ENCODE measurements at regions not wholly inside any gene's neighbourhood (a gene's known extent, or its start where the extent isn't known, plus 50 kb on each side); places are given as distances from the start of the nearest gene placed in this dataset.

- TF ChIP-seq SUZ12 (IDR thresholded peaks at IDR 0.05; ENCODE audit: extremely low read depth, insufficient read depth, insufficient read length) = no peak
- TF ChIP-seq ZNF274 (IDR thresholded peaks at IDR 0.05; ENCODE audit: low read depth, low read length) = no peak
- TF ChIP-seq YY1 (IDR thresholded peaks at IDR 0.05; ENCODE audit: insufficient read depth, insufficient read length) = no peak
- Histone ChIP-seq H3K36me3 (ENCODE audit: insufficient read depth, insufficient read length, low read length) (no peaks in the 10 kb centered on the region), H3K9me3 (ENCODE audit: insufficient read depth, low read length) (no peaks in the 10 kb centered on the region), H3K4me1 (ENCODE audit: insufficient read depth, insufficient read length) (no peaks in the 10 kb centered on the region), H3K9ac (ENCODE audit: insufficient read length, low read depth) (no peak overlapping the region), H3K27me3 (ENCODE audit: insufficient read depth, insufficient read length) (no peaks in the 10 kb centered on the region), H3K4me3 (ENCODE audit: insufficient read length, low read depth) (no peak overlapping the region)
- no peak for DNase-seq (ENCODE audit: low read depth, low spot score)
Measured at GRCh38 chr5:118711727-118712126, 276.6 kb downstream of the DTWD2 start.

DNA sequence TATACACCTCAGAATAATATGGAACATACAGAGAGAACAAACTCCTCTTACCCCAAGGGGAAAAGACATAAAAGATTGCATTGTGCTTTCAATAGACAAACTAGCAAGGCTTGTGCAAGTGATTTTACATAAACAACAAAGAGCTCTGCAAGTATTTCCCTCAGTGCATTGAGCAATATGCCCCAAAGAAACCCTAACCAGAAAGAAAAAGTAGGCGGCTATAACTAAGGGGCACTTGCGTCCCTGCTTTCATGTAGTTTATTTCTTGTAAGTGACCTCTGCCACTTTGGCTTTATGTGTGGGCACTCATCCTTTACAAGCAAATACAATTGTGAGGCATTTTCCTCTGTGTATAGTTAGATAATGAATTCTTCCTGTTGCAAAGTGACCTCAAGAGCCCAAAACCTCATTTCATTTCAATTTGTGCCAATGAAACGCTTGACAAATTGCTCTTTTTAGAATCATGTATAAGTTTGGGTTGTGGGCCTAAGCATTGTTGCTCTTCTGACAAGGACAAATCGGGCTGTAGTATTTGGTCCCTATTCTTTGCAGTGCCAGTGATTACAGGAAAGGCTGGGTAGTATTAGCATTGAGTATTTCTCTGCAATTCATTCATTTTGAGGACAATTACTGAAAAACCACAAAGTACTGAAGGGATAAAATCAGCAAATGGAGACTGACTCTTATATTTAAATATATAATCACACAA is 282.2 kb downstream of the DTWD2 start:
- H3K36me3 ChIP-seq (ENCODE audit: insufficient read depth, insufficient read length, low read length) = no peaks in the 10 kb centered on the region
- peaks cover 9% of the 10 kb centered on the region; the same call in 1 of the 2 replicates for H3K9me3 ChIP-seq (ENCODE audit: insufficient read depth, low read length)
- no peaks in the 10 kb centered on the region for H3K27me3 ChIP-seq (ENCODE audit: insufficient read depth, insufficient read length)
- no peaks in the 10 kb centered on the region for H3K4me1 ChIP-seq (ENCODE audit: insufficient read depth, insufficient read length)
- no peak overlapping the region for H3K9ac ChIP-seq (ENCODE audit: insufficient read length, low read depth)
- H3K4me3 ChIP-seq (ENCODE audit: insufficient read length, low read depth) = no peak overlapping the region
- TF ChIP-seq ZNF274 (IDR thresholded peaks at IDR 0.05; ENCODE audit: low read depth, low read length) (no peak), SUZ12 (IDR thresholded peaks at IDR 0.05; ENCODE audit: extremely low read depth, insufficient read depth, insufficient read length) (no peak), YY1 (IDR thresholded peaks at IDR 0.05; ENCODE audit: insufficient read depth, insufficient read length) (no peak)
- DNase-seq (ENCODE audit: low read depth, low spot score) = no peak

DNA sequence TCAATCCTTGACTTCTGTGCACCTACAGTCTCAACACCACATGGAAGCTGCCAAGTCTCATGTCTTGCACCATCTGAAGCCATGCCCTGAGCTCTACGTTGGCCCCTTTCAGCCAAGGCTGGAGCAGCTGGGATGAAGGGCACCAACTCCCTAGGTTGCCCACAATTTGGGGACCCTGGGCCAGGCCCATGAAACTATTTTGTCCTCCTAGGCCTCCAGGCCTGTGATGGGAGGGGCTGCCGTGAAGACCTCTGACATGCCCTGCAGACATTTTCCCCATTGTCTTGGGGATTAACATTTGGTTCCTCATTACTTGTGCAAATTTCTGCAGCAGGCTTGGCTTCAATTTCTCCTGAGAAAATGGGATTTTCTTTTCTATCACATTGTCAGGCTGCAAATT is 285.1 kb downstream of the DTWD2 start:
- peaks cover 9% of the 10 kb centered on the region; the same call in 1 of the 2 replicates for H3K9me3 ChIP-seq (ENCODE audit: insufficient read depth, low read length)
- no peak overlapping the region for H3K4me3 ChIP-seq (ENCODE audit: insufficient read length, low read depth)
- DNase-seq (ENCODE audit: low read depth, low spot score) = no peak
- no peak for TF ChIP-seq YY1 (IDR thresholded peaks at IDR 0.05; ENCODE audit: insufficient read depth, insufficient read length)
- TF ChIP-seq SUZ12 (IDR thresholded peaks at IDR 0.05; ENCODE audit: extremely low read depth, insufficient read depth, insufficient read length) = no peak
- TF ChIP-seq ZNF274 (IDR thresholded peaks at IDR 0.05; ENCODE audit: low read depth, low read length) = no peak
- no peaks in the 10 kb centered on the region for H3K27me3 ChIP-seq (ENCODE audit: insufficient read depth, insufficient read length)
- no peaks in the 10 kb centered on the region for H3K36me3 ChIP-seq (ENCODE audit: insufficient read depth, insufficient read length, low read length)
- H3K9ac ChIP-seq (ENCODE audit: insufficient read length, low read depth) = no peak overlapping the region
- H3K4me1 ChIP-seq (ENCODE audit: insufficient read depth, insufficient read length) = no peaks in the 10 kb centered on the region

DNA sequence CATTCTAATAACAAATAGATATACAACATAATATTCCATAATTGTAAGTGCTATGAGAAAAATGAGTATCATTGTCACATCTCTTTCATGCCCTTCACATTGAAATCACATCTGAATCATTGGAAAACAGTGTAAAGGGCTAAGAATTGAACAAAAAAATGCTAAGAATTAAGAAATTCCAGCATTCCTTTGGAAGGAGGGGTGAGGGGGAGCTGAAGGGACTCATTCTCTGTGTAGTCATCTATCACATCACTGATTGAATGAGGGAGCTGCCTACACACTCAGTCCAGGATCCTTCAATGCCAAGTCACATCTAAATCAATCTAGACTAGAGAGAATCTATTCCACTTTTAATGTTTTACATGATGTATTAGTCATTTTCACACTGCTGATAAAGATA is 286.6 kb downstream of the DTWD2 start:
- H3K9ac ChIP-seq (ENCODE audit: insufficient read length, low read depth) = no peak overlapping the region
- H3K4me3 ChIP-seq (ENCODE audit: insufficient read length, low read depth) = no peak overlapping the region
- DNase-seq (ENCODE audit: low read depth, low spot score) = no peak
- H3K36me3 ChIP-seq (ENCODE audit: insufficient read depth, insufficient read length, low read length) = no peaks in the 10 kb centered on the region
- H3K9me3 ChIP-seq (ENCODE audit: insufficient read depth, low read length) = peaks cover 9% of the 10 kb centered on the region; the same call in 1 of the 2 replicates
- H3K27me3 ChIP-seq (ENCODE audit: insufficient read depth, insufficient read length) = no peaks in the 10 kb centered on the region
- TF ChIP-seq ZNF274 (IDR thresholded peaks at IDR 0.05; ENCODE audit: low read depth, low read length) (no peak), SUZ12 (IDR thresholded peaks at IDR 0.05; ENCODE audit: extremely low read depth, insufficient read depth, insufficient read length) (no peak), YY1 (IDR thresholded peaks at IDR 0.05; ENCODE audit: insufficient read depth, insufficient read length) (no peak)
- no peaks in the 10 kb centered on the region for H3K4me1 ChIP-seq (ENCODE audit: insufficient read depth, insufficient read length)

- Histone ChIP-seq H3K4me3 (ENCODE audit: insufficient read length, low read depth) (no peak overlapping the region), H3K27me3 (ENCODE audit: insufficient read depth, insufficient read length) (no peaks in the 10 kb centered on the region), H3K4me1 (ENCODE audit: insufficient read depth, insufficient read length) (no peaks in the 10 kb centered on the region), H3K9me3 (ENCODE audit: insufficient read depth, low read length) (peaks cover 9% of the 10 kb centered on the region; the same call in 1 of the 2 replicates), H3K9ac (ENCODE audit: insufficient read length, low read depth) (no peak overlapping the region), H3K36me3 (ENCODE audit: insufficient read depth, insufficient read length, low read length) (no peaks in the 10 kb centered on the region)
- no peak for TF ChIP-seq YY1 (IDR thresholded peaks at IDR 0.05; ENCODE audit: insufficient read depth, insufficient read length)
- no peak for TF ChIP-seq SUZ12 (IDR thresholded peaks at IDR 0.05; ENCODE audit: extremely low read depth, insufficient read depth, insufficient read length)
- no peak for TF ChIP-seq ZNF274 (IDR thresholded peaks at IDR 0.05; ENCODE audit: low read depth, low read length)
- DNase-seq (ENCODE audit: low read depth, low spot score) = no peak
Measured at GRCh38 chr5:118700510-118700909, 287.8 kb downstream of the DTWD2 start.

GRCh38 chr5:118698774-118699173 is 289.6 kb downstream of the DTWD2 start:
- no peak for TF ChIP-seq SUZ12 (IDR thresholded peaks at IDR 0.05; ENCODE audit: extremely low read depth, insufficient read depth, insufficient read length)
- TF ChIP-seq YY1 (IDR thresholded peaks at IDR 0.05; ENCODE audit: insufficient read depth, insufficient read length) = no peak
- TF ChIP-seq ZNF274 (IDR thresholded peaks at IDR 0.05; ENCODE audit: low read depth, low read length) = no peak
- no peak overlapping the region for H3K9ac ChIP-seq (ENCODE audit: insufficient read length, low read depth)
- H3K36me3 ChIP-seq (ENCODE audit: insufficient read depth, insufficient read length, low read length) = no peaks in the 10 kb centered on the region
- peak; percentile 22 for DNase-seq (ENCODE audit: low read depth, low spot score)
- H3K27me3 ChIP-seq (ENCODE audit: insufficient read depth, insufficient read length) = no peaks in the 10 kb centered on the region
- no peak overlapping the region for H3K4me3 ChIP-seq (ENCODE audit: insufficient read length, low read depth)
- H3K9me3 ChIP-seq (ENCODE audit: insufficient read depth, low read length) = peaks cover 9% of the 10 kb centered on the region; the same call in 1 of the 2 replicates
- H3K4me1 ChIP-seq (ENCODE audit: insufficient read depth, insufficient read length) = no peaks in the 10 kb centered on the region

GRCh38 chr5:118696076-118696475 is 292.3 kb downstream of the DTWD2 start:
- no peak for DNase-seq (ENCODE audit: low read depth, low spot score)
- TF ChIP-seq ZNF274 (IDR thresholded peaks at IDR 0.05; ENCODE audit: low read depth, low read length) (no peak), YY1 (IDR thresholded peaks at IDR 0.05; ENCODE audit: insufficient read depth, insufficient read length) (no peak), SUZ12 (IDR thresholded peaks at IDR 0.05; ENCODE audit: extremely low read depth, insufficient read depth, insufficient read length) (no peak)
- Histone ChIP-seq H3K27me3 (ENCODE audit: insufficient read depth, insufficient read length) (no peaks in the 10 kb centered on the region), H3K4me1 (ENCODE audit: insufficient read depth, insufficient read length) (no peaks in the 10 kb centered on the region), H3K36me3 (ENCODE audit: insufficient read depth, insufficient read length, low read length) (no peaks in the 10 kb centered on the region), H3K9ac (ENCODE audit: insufficient read length, low read depth) (no peak overlapping the region), H3K9me3 (ENCODE audit: insufficient read depth, low read length) (no peaks in the 10 kb centered on the region), H3K4me3 (ENCODE audit: insufficient read length, low read depth) (no peak overlapping the region)

Measured in NT2/D1 (cell line).